Glutamatergic neuron (in vitro differentiated cells): ENCODE measurements at regions not wholly inside any gene's neighbourhood (a gene's known extent, or its start where the extent isn't known, plus 50 kb on each side); places are given as distances from the start of the nearest gene placed in this dataset.

Experiments
- DNase-seq: peaks from one replicate; pipeline ENCODE4 v3.0.0; 2022
- H3K27ac Mint-ChIP-seq: one replicate; pipeline ENCODE4 v1.8.0; 2020; ENCODE audit warnings: mild to moderate bottlenecking, mixed read lengths, inconsistent platforms; ENCODE audit not compliant: unreplicated experiment
- H3K27me3 Mint-ChIP-seq: one replicate; pipeline ENCODE4 v1.8.0; 2020; ENCODE audit warnings: mild to moderate bottlenecking, moderate library complexity, mixed read lengths, inconsistent platforms; ENCODE audit not compliant: unreplicated experiment
- H3K36me3 Mint-ChIP-seq: one replicate; pipeline ENCODE4 v1.8.0; 2020; ENCODE audit warnings: mild to moderate bottlenecking, mixed read lengths, inconsistent platforms; ENCODE audit not compliant: unreplicated experiment
- H3K4me1 Mint-ChIP-seq: one replicate; pipeline ENCODE4 v1.8.0; 2020; ENCODE audit warnings: mild to moderate bottlenecking, low read depth, mixed read lengths, inconsistent platforms; ENCODE audit not compliant: unreplicated experiment
- H3K4me3 Mint-ChIP-seq: one replicate; pipeline ENCODE4 v1.8.0; 2020; ENCODE audit warnings: mild to moderate bottlenecking, mixed read lengths, inconsistent platforms; ENCODE audit not compliant: unreplicated experiment
- H3K9me3 Mint-ChIP-seq: one replicate; pipeline ENCODE4 v1.8.0; 2020; ENCODE audit warnings: mild to moderate bottlenecking, moderate library complexity, mixed read lengths, inconsistent platforms; ENCODE audit not compliant: unreplicated experiment
- TF ChIP-seq, protein P1 (sequence below): fragments of 200-600 bp; sonication (generic); IDR thresholded peaks from one replicate; pipeline ENCODE4 v1.5.0; 2021; ENCODE audit not compliant: partially characterized antibody, unreplicated experiment

DNA sequence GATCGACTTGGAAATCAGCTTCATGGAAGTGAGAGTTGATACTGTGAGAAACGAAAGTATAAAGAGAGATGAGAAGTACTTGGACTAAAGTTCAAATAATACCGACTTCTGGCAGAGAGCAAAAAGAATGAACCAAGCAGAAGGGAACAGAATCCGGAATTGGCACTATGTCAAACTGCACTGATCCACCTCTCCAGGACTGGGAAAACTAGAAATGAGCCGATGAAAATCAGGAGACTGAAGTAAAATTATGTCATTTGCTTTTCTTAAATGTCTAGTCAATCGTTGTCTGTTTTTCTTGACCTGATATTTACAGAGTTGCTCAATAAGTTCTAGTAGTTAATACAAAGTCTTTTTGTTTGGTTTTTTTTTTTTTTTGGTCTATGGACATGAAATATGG lies 163.0 kb upstream of the FOXG1 start:
- H3K36me3 Mint-ChIP-seq = no peaks in the 10 kb centered on the region
- peaks cover 5% of the 10 kb centered on the region for H3K4me1 Mint-ChIP-seq
- TF ChIP-seq, protein P1, sequence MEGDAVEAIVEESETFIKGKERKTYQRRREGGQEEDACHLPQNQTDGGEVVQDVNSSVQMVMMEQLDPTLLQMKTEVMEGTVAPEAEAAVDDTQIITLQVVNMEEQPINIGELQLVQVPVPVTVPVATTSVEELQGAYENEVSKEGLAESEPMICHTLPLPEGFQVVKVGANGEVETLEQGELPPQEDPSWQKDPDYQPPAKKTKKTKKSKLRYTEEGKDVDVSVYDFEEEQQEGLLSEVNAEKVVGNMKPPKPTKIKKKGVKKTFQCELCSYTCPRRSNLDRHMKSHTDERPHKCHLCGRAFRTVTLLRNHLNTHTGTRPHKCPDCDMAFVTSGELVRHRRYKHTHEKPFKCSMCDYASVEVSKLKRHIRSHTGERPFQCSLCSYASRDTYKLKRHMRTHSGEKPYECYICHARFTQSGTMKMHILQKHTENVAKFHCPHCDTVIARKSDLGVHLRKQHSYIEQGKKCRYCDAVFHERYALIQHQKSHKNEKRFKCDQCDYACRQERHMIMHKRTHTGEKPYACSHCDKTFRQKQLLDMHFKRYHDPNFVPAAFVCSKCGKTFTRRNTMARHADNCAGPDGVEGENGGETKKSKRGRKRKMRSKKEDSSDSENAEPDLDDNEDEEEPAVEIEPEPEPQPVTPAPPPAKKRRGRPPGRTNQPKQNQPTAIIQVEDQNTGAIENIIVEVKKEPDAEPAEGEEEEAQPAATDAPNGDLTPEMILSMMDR = no peak
- H3K4me3 Mint-ChIP-seq = no peak overlapping the region
- H3K27ac Mint-ChIP-seq = no peak overlapping the region
- no peaks in the 10 kb centered on the region for H3K27me3 Mint-ChIP-seq
- H3K9me3 Mint-ChIP-seq = peaks cover 1% of the 10 kb centered on the region
- DNase-seq = no peak

DNA sequence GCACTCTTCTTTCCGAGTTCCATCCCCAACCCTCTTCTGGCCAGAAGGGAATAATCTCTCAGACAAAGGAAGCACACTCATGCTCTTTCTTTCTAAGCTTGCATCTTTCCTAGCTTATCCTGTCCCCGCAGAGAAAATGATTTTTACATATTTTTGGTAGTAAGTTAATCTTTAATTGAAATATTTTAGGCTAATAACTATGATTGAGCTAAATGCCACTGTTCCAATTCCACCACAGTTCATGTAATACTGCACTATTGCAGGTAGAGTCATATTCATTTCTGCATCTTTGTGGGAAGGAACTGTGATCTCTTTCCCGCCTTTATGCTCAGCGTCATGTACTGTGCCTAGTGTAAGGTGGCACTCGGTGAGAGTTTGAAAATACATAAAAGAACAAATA lies 158.9 kb upstream of the FOXG1 start:
- no peaks in the 10 kb centered on the region for H3K27me3 Mint-ChIP-seq
- no peak overlapping the region for H3K27ac Mint-ChIP-seq
- no peak for DNase-seq
- H3K9me3 Mint-ChIP-seq = no peaks in the 10 kb centered on the region
- no peaks in the 10 kb centered on the region for H3K36me3 Mint-ChIP-seq
- peaks cover 11% of the 10 kb centered on the region for H3K4me1 Mint-ChIP-seq
- TF ChIP-seq, protein P1 = no peak
- H3K4me3 Mint-ChIP-seq = no peak overlapping the region

DNA sequence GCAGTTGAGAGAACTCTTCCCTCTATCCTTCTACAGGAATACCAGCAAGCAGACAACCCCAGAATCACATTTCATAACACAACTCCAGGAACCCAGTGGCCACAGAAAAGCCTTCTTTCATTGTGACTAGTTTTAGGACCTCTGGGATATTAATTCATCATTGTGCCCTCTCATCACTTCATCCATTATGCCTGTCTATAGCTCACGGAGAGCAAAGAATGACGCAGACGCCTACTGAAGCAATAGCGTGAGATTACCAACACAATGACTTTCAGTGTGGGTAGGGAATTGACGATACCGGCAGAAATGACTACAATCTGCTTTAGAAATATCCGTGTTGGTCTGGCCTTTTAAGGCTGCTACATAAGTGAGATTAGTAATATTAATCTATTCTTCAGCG lies 158.1 kb upstream of the FOXG1 start:
- no peak overlapping the region for H3K27ac Mint-ChIP-seq
- H3K9me3 Mint-ChIP-seq = no peaks in the 10 kb centered on the region
- no peaks in the 10 kb centered on the region for H3K27me3 Mint-ChIP-seq
- peaks cover 11% of the 10 kb centered on the region for H3K4me1 Mint-ChIP-seq
- H3K36me3 Mint-ChIP-seq = no peaks in the 10 kb centered on the region
- no peak overlapping the region for H3K4me3 Mint-ChIP-seq
- TF ChIP-seq, protein P1 = no peak
- DNase-seq = no peak

DNA sequence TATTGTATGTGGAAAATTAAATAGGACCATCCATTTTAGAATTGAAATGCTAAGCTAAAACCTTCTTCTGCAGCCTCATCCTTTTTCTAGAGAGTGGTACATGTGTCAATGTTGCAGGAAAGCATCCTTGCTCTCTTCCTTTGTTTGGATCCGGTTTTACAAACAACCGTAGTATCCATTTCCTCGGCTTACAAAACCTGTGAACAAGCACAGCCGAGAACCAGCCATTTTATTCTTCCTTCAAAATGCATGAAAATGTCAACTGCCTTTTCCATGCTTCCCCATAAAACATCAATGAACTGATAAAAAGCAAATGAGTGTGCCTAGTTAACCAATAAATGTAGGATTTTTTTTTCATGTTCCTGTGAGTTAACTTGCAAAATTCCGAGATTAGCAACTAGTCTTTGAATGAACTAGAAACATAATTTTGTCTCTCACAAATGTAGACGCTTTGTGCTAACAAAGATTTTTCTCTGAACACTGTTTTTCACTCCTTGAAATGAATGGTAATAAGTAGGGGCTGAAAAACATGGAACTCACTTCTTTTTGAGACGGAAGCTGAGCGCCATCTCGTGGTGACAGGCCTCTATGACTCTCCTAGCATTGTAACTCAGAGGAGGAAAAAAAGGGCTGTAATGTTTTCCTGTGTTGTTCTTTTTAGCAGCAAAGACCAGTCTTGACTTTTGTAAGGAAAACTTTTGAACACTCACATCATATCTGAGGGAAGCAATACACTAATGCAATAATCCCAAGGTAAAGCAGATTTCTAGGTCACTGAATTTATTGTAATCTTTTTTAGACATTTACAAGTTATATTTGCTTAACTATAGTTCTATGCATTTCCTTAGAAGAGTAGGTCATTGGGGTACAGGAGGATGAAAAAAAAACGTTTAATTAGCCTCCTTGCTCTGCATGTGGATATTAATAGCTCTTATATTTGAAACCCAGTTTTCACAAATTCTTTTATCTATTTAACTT lies 157.4 kb upstream of the FOXG1 start:
- no peaks in the 10 kb centered on the region for H3K9me3 Mint-ChIP-seq
- TF ChIP-seq, protein P1 = peak; percentile 88
- H3K4me1 Mint-ChIP-seq = peaks cover 11% of the 10 kb centered on the region
- peak; percentile 81 for DNase-seq
- H3K27ac Mint-ChIP-seq = no peak overlapping the region
- no peaks in the 10 kb centered on the region for H3K27me3 Mint-ChIP-seq
- H3K36me3 Mint-ChIP-seq = no peaks in the 10 kb centered on the region
- no peak overlapping the region for H3K4me3 Mint-ChIP-seq

DNA sequence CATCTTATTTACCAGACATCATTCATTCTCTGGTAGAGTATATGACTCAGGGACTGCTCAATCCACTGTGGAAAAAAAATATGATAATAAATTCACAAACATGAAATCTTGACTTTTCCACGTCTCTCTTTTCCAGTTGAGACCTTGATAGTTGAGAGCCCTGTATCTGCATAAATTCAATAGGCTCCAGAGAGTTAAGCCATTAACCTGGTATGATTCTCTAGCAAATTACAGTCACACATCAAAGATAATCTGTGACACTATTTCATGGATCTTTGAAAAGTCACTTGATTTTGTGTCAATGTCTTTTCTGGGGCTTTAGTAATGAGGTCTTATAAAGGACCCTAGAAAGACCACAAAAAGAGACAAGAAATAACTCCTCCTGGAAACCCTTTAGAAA lies 154.2 kb upstream of the FOXG1 start:
- no peak overlapping the region for H3K27ac Mint-ChIP-seq
- H3K4me1 Mint-ChIP-seq = peaks cover 11% of the 10 kb centered on the region
- no peaks in the 10 kb centered on the region for H3K36me3 Mint-ChIP-seq
- no peak for DNase-seq
- no peaks in the 10 kb centered on the region for H3K27me3 Mint-ChIP-seq
- H3K4me3 Mint-ChIP-seq = no peak overlapping the region
- no peaks in the 10 kb centered on the region for H3K9me3 Mint-ChIP-seq
- TF ChIP-seq, protein P1 = no peak
